SK-N-SH (cell line): ENCODE measurements at regions not wholly inside any gene's neighbourhood (a gene's known extent, or its start where the extent isn't known, plus 50 kb on each side); places are given as distances from the start of the nearest gene placed in this dataset.

ENCODE experiments used
- CTCF ChIA-PET: fragments of 300-600, 350-600 bp; formaldehyde crosslinking; extraction: SDS; loops from one replicate; lab custom pipeline; 2021; lab: Yijun Ruan, JAX
- POLR2A ChIA-PET: fragments of 350-600 bp; sonication (Branson Sonifier 250); formaldehyde crosslinking; extraction: SDS; loops from one replicate; lab custom pipeline; 2020; ENCODE audit warnings: antibody characterized with exemption, inconsistent platforms; lab: Yijun Ruan, JAX
- DNase-seq: peaks from one replicate; pipeline ENCODE4 v3.0.0; 2012
- H2AFZ ChIP-seq: fragments of 200-600 bp; sonication (generic); 2 replicates; pipeline ENCODE4 v1.8.1; 2016; ENCODE audit warnings: antibody characterized with exemption, mild to moderate bottlenecking, low read depth
- H3F3A ChIP-seq: fragments of 200-600 bp; sonication (generic); replicated peaks from 2 replicates; pipeline ENCODE3; 2016; ENCODE audit warnings: antibody characterized with exemption, mild to moderate bottlenecking; ENCODE audit not compliant: insufficient read depth
- H3K27ac ChIP-seq, 2 experiments: fragments of 200-500 bp in 1 of 2; fragments of 200-600 bp in 1 of 2; sonication (Bioruptor generic) in 1 of 2; sonication (generic), shearing (Covaris generic) in 1 of 2; 2 replicates each; pipeline versions ENCODE4 v1.5.1 to v1.6.1; 2014 to 2016; ENCODE audit warnings: low read depth in 2 of 2, inconsistent platforms in 1 of 2, low read length in 1 of 2, mild to moderate bottlenecking in 1 of 2, mixed read lengths in 1 of 2
- H3K27me3 ChIP-seq: fragments of 200-600 bp; sonication (generic), shearing (Covaris generic); 2 replicates; pipeline ENCODE4 v1.6.1; 2016; ENCODE audit warnings: mixed run types; ENCODE audit not compliant: insufficient read depth
- H3K36me3 ChIP-seq, 2 experiments: fragments of 200-500 bp in 1 of 2; fragments of 200-600 bp in 1 of 2; sonication (Bioruptor generic) in 1 of 2; sonication (generic) in 1 of 2; replicated peaks in 1 of 2; 2 replicates each; pipeline versions ENCODE3 to v1.5.1; 2014 to 2016; ENCODE audit warnings: low read length in 1 of 2, mild to moderate bottlenecking in 1 of 2; ENCODE audit not compliant: insufficient read depth in 2 of 2, control insufficient read depth in 1 of 2
- H3K4me1 ChIP-seq, 2 experiments: fragments of 200-500 bp in 1 of 2; fragments of 200-600 bp in 1 of 2; sonication (Bioruptor generic) in 1 of 2; sonication (generic), shearing (Covaris generic) in 1 of 2; 2 replicates each; pipeline versions ENCODE4 v1.5.1 to v1.6.1; 2014 to 2016; ENCODE audit warnings: low read depth in 1 of 2, low read length in 1 of 2, mixed run types in 1 of 2; ENCODE audit not compliant: insufficient read depth in 2 of 2, control insufficient read depth in 1 of 2
- H3K4me2 ChIP-seq: fragments of 200-600 bp; sonication (generic), shearing (Covaris generic); 2 replicates; pipeline ENCODE4 v1.6.1; 2017; ENCODE audit warnings: mixed run types
- H3K4me3 ChIP-seq, 2 experiments: fragments of 200-500 bp in 1 of 2; fragments of 200-600 bp in 1 of 2; sonication (Bioruptor generic) in 1 of 2; sonication (generic), shearing (Covaris generic) in 1 of 2; 2 replicates each; pipeline versions ENCODE4 v1.5.1 to v1.8.1; 2014 to 2016; ENCODE audit warnings: low read depth in 2 of 2, inconsistent platforms in 1 of 2, low read length in 1 of 2, mild to moderate bottlenecking in 1 of 2, mixed read lengths in 1 of 2, moderate library complexity in 1 of 2
- H3K79me2 ChIP-seq: fragments of 200-600 bp; sonication (generic); 2 replicates; pipeline ENCODE4 v1.8.1; 2017; ENCODE audit warnings: mild to moderate bottlenecking; ENCODE audit not compliant: insufficient read depth
- H3K9ac ChIP-seq: fragments of 200-600 bp; sonication (generic); 2 replicates; pipeline ENCODE4 v1.6.1; 2017; ENCODE audit warnings: mixed run types
- H3K9me2 ChIP-seq: fragments of 200-600 bp; sonication (generic); 2 replicates; pipeline ENCODE4 v1.6.1; 2017; ENCODE audit warnings: mixed run types
- H3K9me3 ChIP-seq: fragments of 200-600 bp; sonication (generic); 2 replicates; pipeline ENCODE4 v1.6.1; 2017; ENCODE audit warnings: mixed run types, mild to moderate bottlenecking, moderate library complexity
- H4K20me1 ChIP-seq: fragments of 200-600 bp; sonication (generic); 2 replicates; pipeline ENCODE4 v1.6.1; 2017; ENCODE audit warnings: mild to moderate bottlenecking, mixed run types; ENCODE audit not compliant: insufficient read depth
- CHD2 ChIP-seq: fragments of 150-350 bp; IDR thresholded peaks from 2 replicates; pipeline ENCODE4 v1.6.1; 2018; ENCODE audit warnings: low read length; ENCODE audit not compliant: partially characterized antibody
- EP300 ChIP-seq, 2 experiments: IDR thresholded peaks; 2 replicates each; pipeline versions ENCODE4 v1.4.0 to v1.6.1; 2012; ENCODE audit warnings: borderline replicate concordance in 1 of 2, low read depth in 1 of 2, low read length in 1 of 2
- EZH2phosphoT487 ChIP-seq: fragments of 200-600 bp; sonication (generic); IDR thresholded peaks from 2 replicates; pipeline ENCODE4 v1.6.1; 2017; ENCODE audit warnings: low read depth, mixed run types, mild to moderate bottlenecking, antibody characterized with exemption, moderate library complexity, borderline replicate concordance
- FOXJ3 ChIP-seq: sonication (generic); formaldehyde crosslinking; IDR thresholded peaks from 2 replicates; pipeline ENCODE4 v1.5.1; 2020; ENCODE audit warnings: mild to moderate bottlenecking, missing genetic modification reagents
- FOXM1 ChIP-seq: IDR thresholded peaks from 2 replicates; pipeline ENCODE4 v1.4.0; 2012; ENCODE audit warnings: low read depth, mild to moderate bottlenecking
- IRF3 ChIP-seq: fragments of 150-350 bp; IDR thresholded peaks from 2 replicates; pipeline ENCODE4 v1.6.1; 2016; ENCODE audit warnings: mild to moderate bottlenecking, low read depth, low read length
- MAX ChIP-seq: IDR thresholded peaks from 2 replicates; pipeline ENCODE4 v1.4.0; 2012; ENCODE audit warnings: low read depth
- NFIC ChIP-seq: IDR thresholded peaks from 2 replicates; pipeline ENCODE4 v1.4.0; 2012; ENCODE audit warnings: borderline replicate concordance
- NRF1 ChIP-seq: IDR thresholded peaks from 2 replicates; pipeline ENCODE4 v1.6.1; 2012; ENCODE audit warnings: low read depth, mild to moderate bottlenecking, low read length
- PBX3 ChIP-seq: IDR thresholded peaks from 2 replicates; pipeline ENCODE4; 2012
- RAD21 ChIP-seq: IDR thresholded peaks from 2 replicates; pipeline ENCODE4 v1.6.1; 2012; ENCODE audit warnings: mild to moderate bottlenecking, low read length
- REST ChIP-seq: IDR thresholded peaks from 2 replicates; pipeline ENCODE4 v1.6.1; 2012; ENCODE audit warnings: mild to moderate bottlenecking, low read depth, low read length, moderate library complexity
- RXRA ChIP-seq: IDR thresholded peaks from 2 replicates; pipeline ENCODE4 v1.4.0; 2012; ENCODE audit warnings: low read depth, mild to moderate bottlenecking, borderline replicate concordance
- SIN3A ChIP-seq: IDR thresholded peaks from 2 replicates; pipeline ENCODE4 v1.6.1; 2012; ENCODE audit warnings: low read depth, mild to moderate bottlenecking, low read length, moderate library complexity, borderline replicate concordance
- SMC3 ChIP-seq: IDR thresholded peaks from 2 replicates; pipeline ENCODE4 v1.6.1; 2012; ENCODE audit warnings: low read depth, low read length, improper control_type of control experiment
- USF1 ChIP-seq: IDR thresholded peaks from 2 replicates; pipeline ENCODE4 v1.4.0; 2012; ENCODE audit warnings: low read depth, borderline replicate concordance
- USF2 ChIP-seq: fragments of 150-350 bp; IDR thresholded peaks from 2 replicates; pipeline ENCODE4 v1.6.1; 2017; ENCODE audit warnings: antibody characterized with exemption, low read length, low read depth, borderline replicate concordance
- YY1 ChIP-seq: IDR thresholded peaks from 2 replicates; pipeline ENCODE4 v1.4.0; 2012; ENCODE audit warnings: low read depth, mild to moderate bottlenecking
- WGBS: methylation state at CpG from one replicate; pipeline ENCODE4 v1.1.6; 2017; ENCODE audit warnings: low lambda C conversion rate; 5-methylcytosine and 5-hydroxymethylcytosine counted together

- Histone ChIP-seq H3F3A (no peaks in the 10 kb centered on the region), H3K9ac (no peak overlapping the region), H3K4me1 (peaks cover 0 to 3% of the 10 kb centered on the region in 2 experiments; a peak in 1 of 4 replicates), H3K9me3 (no peaks in the 10 kb centered on the region), H3K27me3 (no peaks in the 10 kb centered on the region), H3K79me2 (no peaks in the 10 kb centered on the region), H4K20me1 (no peaks in the 10 kb centered on the region), H3K27ac (no peak overlapping the region), H3K9me2 (no peaks in the 10 kb centered on the region), H3K4me3 (no peak overlapping the region), H2AFZ (no peak overlapping the region), H3K36me3 (no peaks in the 10 kb centered on the region), H3K4me2 (no peak overlapping the region)
- WGBS: 63% methylated on average over 1 of the region's 1 CpG
- TF ChIP-seq RXRA: no peak
- TF ChIP-seq REST: no peak
- no peak for TF ChIP-seq FOXJ3 (CRISPR knock-in tag)
- TF ChIP-seq FOXM1: no peak
- TF ChIP-seq USF1: no peak
- no peak for TF ChIP-seq NFIC
- TF ChIP-seq IRF3: no peak
- TF ChIP-seq YY1: no peak
- no peak for TF ChIP-seq PBX3
- no peak for TF ChIP-seq EP300 (IDR thresholded peaks at IDR 0.05; ENCODE audit: borderline replicate concordance in 1 of 2, low read depth in 1 of 2, low read length in 1 of 2)
- no peak for TF ChIP-seq SMC3
- no peak for TF ChIP-seq SIN3A
- TF ChIP-seq USF2: no peak
- no peak for TF ChIP-seq EZH2phosphoT487
- TF ChIP-seq MAX: no peak
- no peak for TF ChIP-seq RAD21
- no peak for TF ChIP-seq CHD2
- TF ChIP-seq NRF1: no peak
- POLR2A ChIA-PET: no interaction called here
- CTCF ChIA-PET: no interaction called here
- no peak for DNase-seq
Observed at GRCh38 chr1:193451606-193452005, 265.2 kb upstream of the B3GALT2 start.
